AG04449 (cell line): ENCODE measurements at regions not wholly inside any gene's neighbourhood (a gene's known extent, or its start where the extent isn't known, plus 50 kb on each side); places are given as distances from the start of the nearest gene placed in this dataset.

Source experiments
- CTCF ChIA-PET: fragments of 350-600 bp; formaldehyde crosslinking; extraction: SDS; loops from one replicate; lab custom pipeline; 2021; ENCODE audit warnings: antibody characterized with exemption; lab: Yijun Ruan, JAX
- POLR2A ChIA-PET: fragments of 400-600, 350-600 bp; formaldehyde crosslinking; extraction: SDS; loops from one replicate; lab custom pipeline; 2020; ENCODE audit warnings: antibody characterized with exemption, inconsistent platforms; lab: Yijun Ruan, JAX
- DNase-seq: peaks from one replicate; pipeline ENCODE4 v3.0.0-alpha.2; 2010; ENCODE audit warnings: low read depth, low spot score
- H3K4me3 ChIP-seq: 2 replicates; pipeline ENCODE4 v1.5.1; 2011; ENCODE audit warnings: low read depth, mild to moderate bottlenecking, control low read depth, low read length
- CTCF ChIP-seq: IDR thresholded peaks from one replicate; pipeline ENCODE4 v1.5.1; 2011; ENCODE audit warnings: mild to moderate bottlenecking, moderate library complexity, low read length, control low read depth, inconsistent platforms; ENCODE audit not compliant: insufficient read depth; ENCODE audit errors: missing control alignments

GRCh38 chr11:105315287-105315686 lies 175.7 kb upstream of the CARD18 start:
- no peak for TF ChIP-seq CTCF
- ChIA-PET POLR2A (no interaction called here), CTCF (interaction anchor here (1.0 kb wide), 1 partner anchor 10 kb away, joined by 4 read pairs; no protein-coding TSS in a partner anchor)
- no peak overlapping the region for H3K4me3 ChIP-seq
- DNase-seq = no peak

GRCh38 chr11:105312266-105312665 lies 172.7 kb upstream of the CARD18 start:
- ChIA-PET CTCF (no interaction called here), POLR2A (no interaction called here)
- no peak overlapping the region for H3K4me3 ChIP-seq
- no peak for DNase-seq
- no peak for TF ChIP-seq CTCF

GRCh38 chr11:105298630-105299029 lies 159.1 kb upstream of the CARD18 start:
- ChIA-PET CTCF (no interaction called here), POLR2A (interaction anchor here (0.6 kb wide), 1 partner anchor 25 kb away, joined by 3 read pairs; no protein-coding TSS in a partner anchor)
- no peak for TF ChIP-seq CTCF

GRCh38 chr11:105298174-105298573 lies 158.6 kb upstream of the CARD18 start:
- CTCF ChIA-PET = no interaction called here
- DNase-seq = no peak

More at GRCh38 chr11:105298630-105299029, 159.1 kb upstream of the CARD18 start:
- no peak for DNase-seq
- H3K4me3 ChIP-seq = no peak overlapping the region

GRCh38 chr11:105297463-105297862 lies 157.9 kb upstream of the CARD18 start:
- ChIA-PET POLR2A (no interaction called here), CTCF (no interaction called here)
- no peak for TF ChIP-seq CTCF
- DNase-seq = no peak
- H3K4me3 ChIP-seq = no peak overlapping the region

More at GRCh38 chr11:105298174-105298573, 158.6 kb upstream of the CARD18 start:
- POLR2A ChIA-PET = no interaction called here
- TF ChIP-seq CTCF = no peak
- no peak overlapping the region for H3K4me3 ChIP-seq

- POLR2A ChIA-PET = no interaction called here
- no peak overlapping the region for H3K4me3 ChIP-seq
- no peak for TF ChIP-seq CTCF
- no peak for DNase-seq
- CTCF ChIA-PET = no interaction called here
Observed at GRCh38 chr11:105296806-105297205, 157.2 kb upstream of the CARD18 start.
